Mononuclear cell (primary cell): ENCODE measurements at regions not wholly inside any gene's neighbourhood (a gene's known extent, or its start where the extent isn't known, plus 50 kb on each side); places are given as distances from the start of the nearest gene placed in this dataset.
"Not testable (repeated sequence)": the region's sequence is repeated elsewhere in the genome, so short reads cannot be mapped to it uniquely, and the experiment has no call there.

Source experiments
- H3K27me3 ChIP-seq: 2 replicates; pipeline ENCODE4 v1.6.0; 2011; ENCODE audit warnings: low read length, control low read depth; ENCODE audit not compliant: insufficient read depth
- H3K4me1 ChIP-seq: 2 replicates; pipeline ENCODE4 v1.5.1; 2011; ENCODE audit warnings: mild to moderate bottlenecking, low read length, control low read depth; ENCODE audit not compliant: insufficient read depth
- H3K4me3 ChIP-seq: 2 replicates; pipeline ENCODE4 v1.5.1; 2011; ENCODE audit warnings: mild to moderate bottlenecking, low read length, moderate library complexity
- H3K9me3 ChIP-seq: 2 replicates; pipeline ENCODE4 v1.5.1; 2011; ENCODE audit warnings: low read depth, mild to moderate bottlenecking, control low read depth, low read length

DNA sequence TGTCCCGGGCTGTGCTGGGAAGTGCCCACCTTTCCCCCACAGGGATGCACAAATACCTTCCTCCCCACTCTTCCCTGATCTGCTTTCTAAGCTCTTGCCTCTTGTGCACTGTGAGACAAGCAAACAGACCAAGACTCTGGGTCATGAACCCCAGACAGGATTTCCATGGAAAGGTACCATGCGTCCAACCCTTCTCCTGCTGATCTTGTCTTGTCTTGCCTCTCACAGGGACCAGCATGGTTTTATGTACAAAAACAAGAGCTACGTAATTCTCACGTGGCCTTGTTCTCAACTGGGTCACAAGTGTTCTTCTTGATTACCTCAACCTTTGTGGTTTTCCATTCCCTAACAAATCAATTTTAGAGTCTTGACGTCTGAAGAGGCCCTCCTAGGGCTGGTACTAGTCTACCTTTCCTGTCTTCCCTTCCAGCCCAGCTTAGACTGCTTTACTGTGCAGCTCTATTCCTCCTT is 176.5 kb upstream of the MAP3K1 start:
- H3K4me3 ChIP-seq = no peak overlapping the region
- no peaks in the 10 kb centered on the region for H3K27me3 ChIP-seq
- H3K9me3 ChIP-seq = no peaks in the 10 kb centered on the region
- H3K4me1 ChIP-seq = peaks cover 33% of the 10 kb centered on the region

DNA sequence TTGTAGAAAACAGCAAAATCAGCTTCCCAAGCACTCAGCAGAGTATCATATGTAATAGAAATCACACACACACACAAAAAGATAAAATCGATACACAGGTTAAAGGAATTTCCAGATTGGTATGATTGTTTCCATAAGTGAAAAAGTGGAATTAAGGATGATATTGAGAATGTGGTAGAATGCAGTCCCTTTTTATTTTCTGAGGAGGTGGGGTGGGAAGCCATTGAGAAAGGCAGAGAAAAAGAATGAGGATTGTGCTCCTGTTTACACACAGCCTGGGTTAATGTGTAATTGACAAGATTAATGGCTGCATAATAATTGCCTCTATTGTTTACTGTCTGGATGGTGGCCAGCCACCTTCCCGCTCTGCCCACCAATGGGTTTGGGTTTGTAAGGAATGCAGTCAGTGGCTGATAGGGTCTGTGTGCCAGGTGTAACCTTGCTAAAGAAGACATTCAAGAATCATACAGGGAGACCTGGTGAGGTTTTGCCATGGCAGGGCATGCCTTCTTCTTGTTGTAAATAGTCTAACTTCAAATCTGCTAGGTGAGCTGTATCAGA is 177.2 kb upstream of the MAP3K1 start:
- peaks cover 33% of the 10 kb centered on the region for H3K4me1 ChIP-seq
- no peaks in the 10 kb centered on the region for H3K27me3 ChIP-seq
- H3K9me3 ChIP-seq = no peaks in the 10 kb centered on the region
- H3K4me3 ChIP-seq = no peak overlapping the region

DNA sequence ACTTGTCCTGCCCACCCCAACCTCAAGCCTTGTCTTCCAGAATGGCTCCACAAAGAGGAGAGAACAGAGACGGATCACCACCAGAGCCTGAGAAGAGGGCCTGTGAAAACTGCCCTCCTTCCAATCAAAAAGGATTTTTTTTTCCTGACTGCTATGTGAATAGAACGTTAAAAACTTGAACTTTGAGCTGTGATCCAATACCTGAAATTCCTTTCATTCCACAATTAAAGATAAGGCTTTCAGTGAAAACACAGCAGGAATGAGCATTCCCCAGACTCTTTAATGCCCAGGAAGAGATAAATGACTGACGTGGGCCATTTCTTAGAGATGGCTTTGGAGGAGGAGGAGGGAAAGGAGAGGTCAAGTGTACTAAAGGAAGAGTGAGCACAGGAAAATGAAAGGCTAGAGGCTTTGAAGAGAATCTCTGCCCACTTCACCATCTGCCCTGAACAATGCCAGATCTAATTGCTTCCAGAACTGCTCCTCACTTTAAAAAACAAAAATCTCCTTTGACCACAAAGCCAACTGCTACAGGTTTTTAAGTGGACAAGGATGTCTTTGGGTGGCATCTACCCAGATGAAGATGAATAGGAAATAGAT is 177.9 kb upstream of the MAP3K1 start:
- no peaks in the 10 kb centered on the region for H3K27me3 ChIP-seq
- H3K9me3 ChIP-seq = no peaks in the 10 kb centered on the region
- H3K4me1 ChIP-seq = peaks cover 33% of the 10 kb centered on the region
- H3K4me3 ChIP-seq = no peak overlapping the region

DNA sequence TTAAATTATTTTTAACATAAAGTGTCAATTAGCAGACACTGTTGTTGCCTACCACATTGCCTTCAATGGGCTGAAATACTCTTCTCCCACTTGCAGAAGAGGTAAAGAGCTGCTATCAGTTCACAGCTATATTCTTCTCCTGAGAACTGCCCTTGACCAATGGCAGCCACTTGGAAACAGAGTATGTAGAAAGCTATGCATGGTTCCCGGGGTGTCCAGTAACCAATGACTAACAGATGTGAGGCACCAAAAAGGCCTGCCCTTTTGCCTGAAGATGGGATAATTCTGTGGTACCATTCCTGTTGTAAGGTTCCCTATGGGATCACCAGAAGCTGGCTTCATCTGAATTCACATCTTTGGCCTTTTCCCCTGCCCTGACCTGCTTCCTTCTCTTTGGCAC is 181.4 kb upstream of the MAP3K1 start:
- peaks cover 15% of the 10 kb centered on the region for H3K4me1 ChIP-seq
- no peak overlapping the region for H3K4me3 ChIP-seq
- H3K9me3 ChIP-seq = no peaks in the 10 kb centered on the region
- H3K27me3 ChIP-seq = no peaks in the 10 kb centered on the region

DNA sequence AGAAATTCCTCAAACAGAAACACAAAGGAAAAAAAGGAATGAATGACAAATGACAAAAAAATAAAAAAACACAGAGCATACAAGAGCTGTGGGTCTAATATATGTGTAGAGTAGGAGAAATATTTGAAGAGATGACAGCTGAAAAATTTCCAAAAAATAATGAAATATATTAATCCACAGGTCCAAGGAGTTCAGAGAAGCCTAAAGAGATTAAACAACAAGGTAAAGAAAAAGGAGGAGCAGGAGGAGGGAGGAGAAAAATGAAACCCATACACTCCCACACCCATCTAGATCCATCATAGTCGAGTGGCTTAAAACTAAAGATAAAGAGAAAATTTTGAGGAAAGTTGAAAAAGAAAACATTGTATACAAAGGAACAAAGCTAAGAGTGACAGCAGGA is 182.4 kb upstream of the MAP3K1 start:
- Histone ChIP-seq H3K27me3 (no peaks in the 10 kb centered on the region), H3K9me3 (no peaks in the 10 kb centered on the region), H3K4me1 (peaks cover 5% of the 10 kb centered on the region), H3K4me3 (no peak overlapping the region)

DNA sequence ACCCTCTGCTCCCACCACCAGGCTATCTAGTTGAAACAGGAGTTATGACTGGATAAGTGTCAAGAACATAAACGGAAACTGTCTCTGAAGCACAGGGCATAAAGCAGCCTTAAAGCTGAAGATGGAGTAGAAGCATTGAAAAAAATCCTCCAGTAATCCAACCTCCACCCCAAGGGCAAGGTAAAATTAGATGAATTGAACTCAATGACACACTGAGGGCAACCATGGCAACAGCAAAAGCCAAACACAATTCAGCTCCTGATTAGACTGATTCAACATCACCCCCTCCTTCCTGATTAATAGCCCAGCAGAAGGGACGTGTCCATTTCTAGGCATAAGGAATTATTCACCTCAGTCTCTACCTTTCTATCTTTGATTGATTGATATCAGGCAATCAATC is 183.2 kb upstream of the MAP3K1 start:
- H3K27me3 ChIP-seq = no peaks in the 10 kb centered on the region
- H3K4me3 ChIP-seq = no peak overlapping the region
- no peaks in the 10 kb centered on the region for H3K9me3 ChIP-seq
- peaks cover 5% of the 10 kb centered on the region for H3K4me1 ChIP-seq

DNA sequence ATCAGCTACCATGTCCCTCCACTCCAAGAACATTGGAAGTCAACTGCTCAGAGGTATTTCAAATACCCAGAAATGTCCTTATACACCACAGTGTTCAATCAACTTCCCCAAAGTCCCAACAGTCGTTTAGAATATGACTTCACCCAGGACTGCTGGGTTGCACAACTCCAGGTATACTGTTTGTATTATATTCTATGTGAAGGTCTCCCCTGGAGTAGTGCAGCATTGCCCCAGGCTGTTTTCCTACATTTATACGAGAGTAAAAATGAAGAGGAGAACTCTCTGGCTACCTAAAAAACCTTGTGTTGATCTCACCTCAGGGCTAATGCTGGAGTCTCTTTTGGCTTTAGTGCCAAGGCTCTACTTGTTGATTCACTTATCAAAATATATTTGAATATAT is 183.6 kb upstream of the MAP3K1 start:
- Histone ChIP-seq H3K9me3 (no peaks in the 10 kb centered on the region), H3K4me1 (peaks cover 5% of the 10 kb centered on the region), H3K4me3 (no peak overlapping the region), H3K27me3 (no peaks in the 10 kb centered on the region)

DNA sequence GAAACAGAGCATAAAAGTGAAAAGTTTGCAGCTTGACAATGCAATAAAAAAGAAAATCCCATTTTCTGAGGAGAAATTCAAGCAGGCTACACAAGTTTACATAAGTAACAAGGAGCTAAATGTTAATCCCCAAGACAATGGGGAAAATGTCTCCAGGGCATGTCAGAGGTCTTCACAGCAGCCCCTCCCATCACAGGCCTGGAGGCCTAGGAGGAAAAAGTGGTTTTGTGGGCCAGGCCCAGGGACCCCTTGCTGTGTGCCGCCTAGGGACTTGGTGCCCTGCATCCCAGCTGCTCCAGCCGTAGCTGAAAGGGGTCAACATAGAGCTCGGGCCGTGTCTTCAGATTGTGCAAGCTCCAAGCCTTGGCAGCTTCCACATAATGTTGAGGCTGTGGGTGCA is 186.7 kb upstream of the MAP3K1 start:
- H3K27me3 ChIP-seq, H3K4me1 ChIP-seq, H3K4me3 ChIP-seq, H3K9me3 ChIP-seq: not testable (repeated sequence)

DNA sequence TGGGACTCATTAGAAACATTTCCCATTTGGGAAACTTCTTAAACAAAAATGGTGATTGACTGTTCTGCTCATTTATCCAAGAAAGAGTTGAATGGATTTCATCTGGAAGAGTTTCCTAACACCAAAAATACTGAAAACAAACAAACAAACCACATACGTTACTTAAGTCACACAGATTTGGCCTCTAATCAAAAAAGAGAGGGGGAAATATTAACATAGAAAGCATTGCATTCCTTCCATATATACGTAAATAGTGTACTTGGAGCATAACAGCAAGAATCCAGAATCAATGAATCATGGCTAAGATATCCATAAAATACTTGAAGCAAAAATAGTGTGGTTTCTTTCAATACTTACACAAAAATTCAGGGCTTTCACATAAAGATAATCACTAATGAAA is 189.8 kb upstream of the MAP3K1 start:
- Histone ChIP-seq H3K9me3 (no peaks in the 10 kb centered on the region), H3K4me3 (no peak overlapping the region), H3K27me3 (no peaks in the 10 kb centered on the region), H3K4me1 (no peaks in the 10 kb centered on the region)

DNA sequence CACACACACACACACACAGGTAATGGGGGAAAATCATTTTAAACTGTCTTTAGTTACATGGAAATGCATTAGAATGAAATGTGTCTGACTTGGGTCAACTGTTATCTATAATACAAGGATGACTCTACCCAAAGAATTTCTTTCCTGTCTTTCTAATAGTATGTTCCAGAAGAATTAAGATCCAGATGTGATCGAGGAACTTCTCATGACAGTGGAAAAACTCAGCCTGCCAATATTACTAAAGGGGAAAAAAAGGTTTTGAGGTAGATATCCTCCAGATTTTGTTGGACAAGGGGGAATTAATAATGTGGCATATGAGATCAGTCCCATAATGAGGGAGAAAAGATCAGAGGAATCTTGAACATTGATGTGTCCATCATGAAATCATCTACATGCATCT is 190.6 kb upstream of the MAP3K1 start:
- H3K27me3 ChIP-seq = no peaks in the 10 kb centered on the region
- no peaks in the 10 kb centered on the region for H3K9me3 ChIP-seq
- H3K4me3 ChIP-seq = no peak overlapping the region
- no peaks in the 10 kb centered on the region for H3K4me1 ChIP-seq

DNA sequence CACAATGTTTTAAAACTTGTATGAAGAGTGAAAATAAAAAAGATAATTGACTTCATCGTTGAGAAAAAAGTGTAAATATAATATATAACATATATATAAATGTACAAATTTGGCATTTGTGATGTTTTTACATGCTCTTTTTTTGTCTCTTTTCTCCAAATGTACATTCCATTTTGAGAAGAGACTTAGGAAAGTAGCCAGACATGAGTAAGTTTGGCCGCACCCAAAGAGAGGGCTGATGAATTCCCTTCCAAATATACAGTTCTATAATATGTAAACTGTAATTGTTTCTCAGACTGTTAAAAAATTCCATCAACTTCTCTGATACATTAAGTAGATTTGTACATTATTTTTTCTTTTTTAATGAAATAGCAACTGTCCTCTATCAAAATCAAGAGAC is 193.2 kb upstream of the MAP3K1 start:
- Histone ChIP-seq H3K4me3 (no peak overlapping the region), H3K9me3 (peaks cover 13% of the 10 kb centered on the region), H3K4me1 (no peaks in the 10 kb centered on the region), H3K27me3 (no peaks in the 10 kb centered on the region)

DNA sequence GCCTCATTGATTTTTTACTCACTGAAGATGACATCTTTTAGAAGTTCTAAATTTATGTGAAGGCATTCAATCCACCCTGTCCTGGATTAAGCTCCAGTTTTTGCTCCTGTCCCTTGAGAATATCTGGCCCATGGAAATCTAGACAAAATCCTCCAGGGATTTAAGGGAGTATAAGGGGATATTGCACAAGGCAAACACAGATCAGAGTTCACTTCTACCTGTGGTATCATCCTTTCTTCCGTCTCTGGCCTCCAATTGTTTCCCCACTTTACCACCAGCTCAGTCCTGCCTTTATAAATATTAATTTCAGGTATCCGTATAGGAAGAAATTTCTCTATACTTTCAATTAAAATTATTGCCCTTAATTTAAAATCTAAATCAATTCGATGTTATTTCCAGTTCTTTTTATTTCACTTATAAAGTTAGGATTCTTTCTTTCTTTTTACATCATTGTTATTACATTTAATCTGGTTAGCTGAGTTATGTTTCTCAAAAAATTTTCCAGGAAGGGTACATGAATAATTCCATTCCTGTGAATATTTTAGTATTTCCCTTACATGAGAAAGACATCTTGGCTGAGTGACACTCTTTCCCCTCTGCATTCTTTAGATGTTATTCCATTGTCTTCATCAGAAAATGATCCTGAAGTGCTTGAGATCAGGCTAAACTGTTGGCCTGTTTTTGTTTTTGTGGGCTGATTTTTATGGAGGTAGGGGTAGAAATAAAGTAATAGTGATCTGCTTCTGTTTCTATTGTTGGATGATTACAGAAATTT is 194.3 kb upstream of the MAP3K1 start:
- no peaks in the 10 kb centered on the region for H3K27me3 ChIP-seq
- H3K9me3 ChIP-seq = peaks cover 13% of the 10 kb centered on the region
- no peak overlapping the region for H3K4me3 ChIP-seq
- H3K4me1 ChIP-seq = peaks cover 6% of the 10 kb centered on the region

DNA sequence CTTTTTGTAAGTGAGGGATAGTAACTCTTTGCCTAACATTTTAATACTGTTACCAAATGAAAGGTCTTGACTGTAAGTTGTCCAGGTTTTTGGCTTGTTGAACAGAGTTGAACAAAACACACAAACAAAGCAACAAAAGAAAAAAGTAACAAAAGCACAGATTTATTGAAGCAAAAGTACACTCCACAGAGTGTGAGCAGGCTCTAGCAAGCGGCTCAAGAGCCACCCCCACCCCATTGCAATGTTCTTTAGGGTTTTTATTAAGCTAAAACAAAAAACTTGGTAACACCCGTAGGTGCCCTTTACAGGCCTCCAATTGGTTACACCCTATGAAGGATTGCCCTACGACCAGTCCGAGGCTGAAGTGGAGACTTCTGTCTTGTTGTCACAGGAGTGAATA is 197.4 kb upstream of the MAP3K1 start:
- H3K4me3 ChIP-seq = no peak overlapping the region
- H3K4me1 ChIP-seq = peaks cover 34% of the 10 kb centered on the region
- H3K27me3 ChIP-seq = no peaks in the 10 kb centered on the region
- H3K9me3 ChIP-seq = peaks cover 13% of the 10 kb centered on the region

DNA sequence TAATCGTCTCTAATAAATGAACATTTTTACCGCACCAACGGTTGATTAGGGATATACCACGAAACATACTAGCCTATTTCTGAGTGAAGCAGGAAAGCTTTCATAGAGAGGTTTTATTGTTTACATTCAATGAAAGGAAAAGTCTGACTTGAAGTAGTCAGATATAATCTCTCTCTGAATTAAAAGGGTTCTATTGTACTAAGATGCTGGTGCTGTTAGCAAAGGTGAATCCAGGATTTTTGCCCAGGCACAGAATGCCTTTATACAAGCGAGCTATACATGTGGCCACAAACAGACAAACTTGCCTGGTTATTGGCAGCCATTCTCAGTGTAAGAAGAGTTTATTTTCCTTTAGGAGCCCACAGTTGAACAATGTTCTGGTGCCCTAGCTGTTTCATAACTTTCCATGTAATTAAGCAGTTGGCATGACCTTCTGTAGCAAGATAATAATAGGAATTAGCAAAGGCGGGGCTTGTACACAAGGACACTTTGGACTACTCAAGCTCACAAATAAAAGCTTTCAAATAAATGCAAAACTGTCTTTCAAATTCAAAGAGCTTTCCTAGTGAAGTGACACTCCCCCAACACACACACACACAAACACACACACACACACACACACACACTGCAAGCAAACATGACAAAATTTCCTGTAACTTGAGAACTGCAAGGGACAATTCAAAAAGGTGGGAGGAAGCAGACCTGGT is 198.7 kb upstream of the MAP3K1 start:
- Histone ChIP-seq H3K27me3 (no peaks in the 10 kb centered on the region), H3K9me3 (peaks cover 13% of the 10 kb centered on the region), H3K4me1 (peaks cover 42% of the 10 kb centered on the region), H3K4me3 (no peak overlapping the region)

DNA sequence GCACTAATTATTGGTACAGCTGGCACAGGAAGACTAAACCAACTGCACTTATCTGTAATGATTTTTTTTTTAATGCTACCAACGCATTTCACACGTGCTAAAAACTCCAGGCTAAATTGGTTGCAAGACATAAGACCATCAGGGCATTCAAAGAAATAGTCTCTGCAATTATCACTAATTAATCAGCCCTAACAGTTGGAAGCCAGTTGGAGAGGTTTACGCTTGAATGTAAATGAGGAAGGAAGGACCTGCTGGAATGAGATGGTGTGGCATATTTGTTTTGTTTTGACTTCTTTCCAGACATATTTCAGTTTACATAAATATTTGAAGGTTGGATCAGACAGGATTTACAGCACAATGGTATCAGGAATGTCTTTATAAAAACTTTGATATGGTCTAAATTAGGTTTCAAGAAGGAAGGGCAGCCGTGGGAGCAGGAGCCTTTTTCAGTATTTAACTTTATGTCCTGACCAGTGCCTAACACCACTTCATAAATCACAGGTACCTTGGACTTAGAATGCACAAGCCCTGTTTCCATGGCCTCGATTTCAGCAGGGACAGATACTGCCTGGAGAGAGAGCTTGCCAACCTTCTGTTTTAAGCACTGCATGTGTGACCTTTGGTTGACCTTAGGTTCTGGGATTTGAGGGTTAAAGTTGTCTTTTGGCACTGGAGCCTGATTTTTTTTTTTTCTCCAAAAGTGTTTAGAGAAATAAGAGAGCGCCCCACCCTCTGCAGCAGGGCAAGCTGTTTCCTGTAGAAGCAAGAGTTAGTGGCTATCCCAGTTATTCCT is 199.8 kb upstream of the MAP3K1 start:
- Histone ChIP-seq H3K27me3 (no peaks in the 10 kb centered on the region), H3K9me3 (peaks cover 13% of the 10 kb centered on the region), H3K4me1 (peaks cover 42% of the 10 kb centered on the region), H3K4me3 (no peak overlapping the region)
